ENCODE measurements at regions not wholly inside any gene's neighbourhood (a gene's known extent, or its start where the extent isn't known, plus 50 kb on each side); places are given as distances from the start of the nearest gene placed in this dataset.

DNA sequence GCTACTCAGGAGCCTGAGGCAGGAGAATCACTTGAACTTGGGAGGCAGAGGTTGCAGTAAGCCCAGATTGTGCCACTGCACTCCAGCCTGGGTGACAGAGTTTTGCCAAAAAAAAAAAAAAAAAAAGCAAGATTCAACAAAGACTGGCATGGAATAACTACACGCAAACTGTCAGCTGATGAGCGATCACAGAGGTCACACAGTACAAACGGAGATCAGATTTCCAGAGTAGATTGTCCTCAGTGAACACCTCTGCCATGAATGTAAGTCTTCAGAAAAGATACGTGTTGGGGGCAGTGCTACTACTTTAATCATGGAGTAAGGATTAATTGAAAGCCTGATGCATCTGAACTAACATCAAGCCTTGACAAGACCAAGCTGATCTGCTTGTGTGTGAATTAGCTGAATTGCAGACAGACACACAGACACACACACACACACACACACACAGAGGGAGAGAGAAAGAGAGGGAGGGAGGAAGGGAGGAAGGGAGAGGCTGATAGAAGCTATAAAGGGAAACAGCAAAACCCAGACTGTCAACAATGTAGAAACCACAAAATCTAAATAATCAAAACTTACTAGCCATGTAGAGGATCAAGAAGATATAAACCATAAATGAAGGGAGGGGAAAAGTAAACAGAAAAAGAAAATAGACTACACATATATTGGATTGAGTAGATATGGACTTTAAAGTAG, 222.9 kb upstream of the ZNF462 start:
- Histone ChIP-seq H3K36me3 (no peaks in the 10 kb centered on the region), H3K4me3 (no peak overlapping the region), H3K9me3 (no peaks in the 10 kb centered on the region), H3K4me1 (no peaks in the 10 kb centered on the region), H3K27me3 (ENCODE audit: low read depth) (no peaks in the 10 kb centered on the region), H3K27ac (no peak overlapping the region)
- DNase-seq: no peak
- ATAC-seq: no peak
- intact Hi-C loops (cut with DNase I): no loop called here
- TF ChIP-seq, protein P1, sequence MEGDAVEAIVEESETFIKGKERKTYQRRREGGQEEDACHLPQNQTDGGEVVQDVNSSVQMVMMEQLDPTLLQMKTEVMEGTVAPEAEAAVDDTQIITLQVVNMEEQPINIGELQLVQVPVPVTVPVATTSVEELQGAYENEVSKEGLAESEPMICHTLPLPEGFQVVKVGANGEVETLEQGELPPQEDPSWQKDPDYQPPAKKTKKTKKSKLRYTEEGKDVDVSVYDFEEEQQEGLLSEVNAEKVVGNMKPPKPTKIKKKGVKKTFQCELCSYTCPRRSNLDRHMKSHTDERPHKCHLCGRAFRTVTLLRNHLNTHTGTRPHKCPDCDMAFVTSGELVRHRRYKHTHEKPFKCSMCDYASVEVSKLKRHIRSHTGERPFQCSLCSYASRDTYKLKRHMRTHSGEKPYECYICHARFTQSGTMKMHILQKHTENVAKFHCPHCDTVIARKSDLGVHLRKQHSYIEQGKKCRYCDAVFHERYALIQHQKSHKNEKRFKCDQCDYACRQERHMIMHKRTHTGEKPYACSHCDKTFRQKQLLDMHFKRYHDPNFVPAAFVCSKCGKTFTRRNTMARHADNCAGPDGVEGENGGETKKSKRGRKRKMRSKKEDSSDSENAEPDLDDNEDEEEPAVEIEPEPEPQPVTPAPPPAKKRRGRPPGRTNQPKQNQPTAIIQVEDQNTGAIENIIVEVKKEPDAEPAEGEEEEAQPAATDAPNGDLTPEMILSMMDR (IDR thresholded peaks at IDR 0.05): no peak

DNA sequence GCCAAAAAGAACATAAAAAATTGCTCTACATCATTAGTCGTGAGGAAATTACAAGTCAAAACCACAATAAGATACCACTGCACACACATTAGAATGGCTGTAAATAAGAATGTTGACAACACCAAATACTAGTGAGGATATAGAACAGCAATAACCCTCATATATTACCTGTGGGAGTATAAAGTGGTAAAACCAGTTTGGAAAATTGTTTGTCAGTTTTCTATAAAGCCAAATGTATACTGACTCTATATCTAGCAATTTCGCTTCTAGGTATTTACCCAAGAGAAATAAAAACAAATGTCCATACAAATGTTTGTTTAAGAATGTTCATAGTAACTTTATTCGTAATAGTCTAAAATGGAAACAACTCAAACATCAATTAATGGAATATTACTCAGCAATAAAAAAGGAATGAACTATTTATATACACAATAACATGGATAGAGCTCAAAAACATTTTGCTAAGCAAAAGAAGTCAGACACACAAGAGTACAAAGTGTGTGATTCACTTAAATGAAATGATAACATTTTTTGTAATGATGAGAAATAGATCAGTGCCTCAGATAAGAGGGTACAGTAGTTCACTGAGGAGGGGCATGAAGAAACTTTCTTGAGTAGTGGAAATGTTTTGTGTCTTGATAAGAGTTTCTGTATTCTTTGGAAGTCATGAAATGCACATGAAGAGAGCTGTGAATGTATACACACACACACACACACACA, 219.6 kb upstream of the ZNF462 start:
- no peaks in the 10 kb centered on the region for H3K4me1 ChIP-seq
- no peaks in the 10 kb centered on the region for H3K36me3 ChIP-seq
- DNase-seq (no peak), ATAC-seq (no peak)
- no peaks in the 10 kb centered on the region for H3K9me3 ChIP-seq
- H3K27me3 ChIP-seq (ENCODE audit: low read depth): no peaks in the 10 kb centered on the region
- intact Hi-C loops (cut with DNase I): no loop called here
- TF ChIP-seq, protein P1 (IDR thresholded peaks at IDR 0.05): no peak
- H3K4me3 ChIP-seq: no peak overlapping the region
- no peak overlapping the region for H3K27ac ChIP-seq

DNA sequence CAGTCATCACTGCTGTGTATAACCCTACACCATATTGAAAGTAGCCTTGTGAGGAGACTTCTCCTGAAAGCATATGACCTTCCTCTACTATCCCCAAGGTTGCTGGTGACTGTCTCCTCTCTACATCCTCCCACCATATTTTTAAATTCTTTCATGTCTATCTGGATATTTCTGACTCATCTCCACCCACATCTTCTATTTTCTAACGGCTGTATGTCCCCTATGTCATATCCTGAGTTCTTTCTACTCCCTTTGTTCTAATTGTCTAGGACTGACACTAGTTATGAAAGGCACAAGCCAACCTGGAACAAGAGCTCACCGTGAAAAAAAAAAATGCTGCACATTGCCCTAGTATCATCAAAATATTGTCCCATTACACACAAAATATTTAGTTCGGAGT, 218.3 kb upstream of the ZNF462 start:
- Histone ChIP-seq H3K36me3 (no peaks in the 10 kb centered on the region), H3K4me3 (no peak overlapping the region), H3K27ac (no peak overlapping the region), H3K27me3 (ENCODE audit: low read depth) (no peaks in the 10 kb centered on the region), H3K9me3 (no peaks in the 10 kb centered on the region), H3K4me1 (no peaks in the 10 kb centered on the region)
- intact Hi-C loops (cut with DNase I): no loop called here
- DNase-seq (no peak), ATAC-seq (no peak)
- TF ChIP-seq, protein P1 (IDR thresholded peaks at IDR 0.05): no peak

DNA sequence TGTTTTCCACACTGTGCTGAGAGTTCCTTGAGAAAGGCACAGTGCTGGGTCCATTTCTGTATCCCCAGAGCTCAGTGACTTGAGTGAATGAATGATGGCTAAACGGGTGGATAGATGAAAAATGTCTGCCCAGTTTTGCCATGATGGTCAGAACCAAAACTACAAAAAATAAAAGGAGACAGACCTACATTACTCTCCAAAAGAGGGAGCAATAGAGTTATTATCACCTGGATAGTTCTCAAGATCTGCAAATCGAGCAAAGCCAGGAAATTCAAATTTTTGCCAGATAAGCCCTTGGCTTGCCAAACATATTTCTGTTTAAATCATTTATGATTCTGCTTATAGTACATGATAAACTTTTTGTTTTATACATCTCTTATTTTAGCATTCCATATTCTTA, 214.2 kb upstream of the ZNF462 start:
- H3K27me3 ChIP-seq (ENCODE audit: low read depth): no peaks in the 10 kb centered on the region
- H3K36me3 ChIP-seq: no peaks in the 10 kb centered on the region
- TF ChIP-seq, protein P1 (IDR thresholded peaks at IDR 0.05): no peak
- intact Hi-C loops (cut with DNase I): no loop called here
- H3K9me3 ChIP-seq: no peaks in the 10 kb centered on the region
- DNase-seq: no peak
- no peaks in the 10 kb centered on the region for H3K4me1 ChIP-seq
- no peak overlapping the region for H3K4me3 ChIP-seq
- ATAC-seq: no peak
- H3K27ac ChIP-seq: no peak overlapping the region

DNA sequence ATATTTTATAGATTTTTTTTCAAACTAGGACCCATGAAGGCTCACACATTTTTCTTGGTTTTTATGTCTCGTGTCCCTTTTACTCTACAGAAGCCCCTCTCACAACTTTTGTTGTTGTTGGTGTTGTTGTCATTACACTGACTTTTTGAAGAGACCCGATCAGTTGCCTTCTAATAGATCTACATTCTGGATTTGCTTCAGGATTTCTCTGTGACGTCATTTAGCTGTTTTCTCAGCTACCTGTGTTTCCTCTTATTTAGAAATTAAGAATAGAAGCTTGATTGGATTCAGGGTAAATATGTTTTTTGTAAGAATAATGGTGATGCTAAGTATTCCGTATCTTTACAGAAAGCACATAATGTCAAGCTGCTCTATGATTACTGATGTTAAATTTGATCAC, 213.3 kb upstream of the ZNF462 start:
- ATAC-seq (no peak), DNase-seq (no peak)
- Histone ChIP-seq H3K27me3 (ENCODE audit: low read depth) (no peaks in the 10 kb centered on the region), H3K36me3 (no peaks in the 10 kb centered on the region), H3K27ac (no peak overlapping the region), H3K4me3 (no peak overlapping the region), H3K9me3 (no peaks in the 10 kb centered on the region), H3K4me1 (no peaks in the 10 kb centered on the region)
- intact Hi-C loops (cut with DNase I): no loop called here
- TF ChIP-seq, protein P1 (IDR thresholded peaks at IDR 0.05): no peak
